Naive thymus-derived CD4-positive, alpha-beta T cell (primary cell): ENCODE measurements at regions not wholly inside any gene's neighbourhood (a gene's known extent, or its start where the extent isn't known, plus 50 kb on each side); places are given as distances from the start of the nearest gene placed in this dataset.

ENCODE experiments used
- ATAC-seq: fragments of 150-1000 bp; cut with Tn5 transposase; 2 replicates; pipeline ENCODE4 v1.10.0; 2021; ENCODE audit warnings: mild to moderate bottlenecking, moderate library complexity
- CTCF ChIA-PET: fragments of 350-600 bp; sonication (Branson Sonifier 250); formaldehyde crosslinking; loops from one replicate; lab custom pipeline; 2021; ENCODE audit warnings: antibody characterized with exemption; lab: Charles Lee
- POLR2A ChIA-PET: fragments of 350-600 bp; sonication (Branson Sonifier 250); formaldehyde crosslinking; loops from one replicate; lab custom pipeline; 2021; ENCODE audit warnings: antibody characterized with exemption, inconsistent platforms; lab: Charles Lee
- DNase-seq, 9 donors: peaks; one replicate each; pipeline versions ENCODE4 v3.0.0 to v3.0.0-alpha.2; 2020 to 2022; ENCODE audit warnings: mixed read lengths in 1 of 9
- H3K27ac ChIP-seq: one replicate; pipeline ENCODE4 v1.7.0; 2013; ENCODE audit warnings: mild to moderate bottlenecking, low read depth, low read length, moderate library complexity
- H3K27me3 ChIP-seq, 2 donors: one replicate each; pipeline ENCODE4 v1.7.0; 2013; ENCODE audit warnings: low read length in 2 of 2, mild to moderate bottlenecking in 2 of 2, moderate library complexity in 2 of 2; ENCODE audit not compliant: control insufficient read depth in 2 of 2, insufficient read depth in 2 of 2
- H3K36me3 ChIP-seq, 3 experiments: 1 replicate in 2 of 3; 2 replicates in 1 of 3; pipeline ENCODE4 v1.7.0; 2013; ENCODE audit warnings: low read length in 3 of 3, mild to moderate bottlenecking in 3 of 3, moderate library complexity in 1 of 3; ENCODE audit not compliant: insufficient read depth in 3 of 3, control insufficient read depth in 2 of 3
- H3K4me1 ChIP-seq, 2 donors: one replicate each; pipeline ENCODE4 v1.7.0; 2013; ENCODE audit warnings: low read length in 2 of 2, mild to moderate bottlenecking in 2 of 2, moderate library complexity in 1 of 2; ENCODE audit not compliant: control insufficient read depth in 2 of 2, insufficient read depth in 2 of 2
- H3K4me3 ChIP-seq: 2 replicates; pipeline ENCODE4 v1.7.0; 2013; ENCODE audit warnings: mild to moderate bottlenecking, low read length
- H3K9me3 ChIP-seq, 3 experiments: 1 replicate in 2 of 3; 2 replicates in 1 of 3; pipeline ENCODE4 v1.7.0; 2013; ENCODE audit warnings: low read length in 3 of 3; ENCODE audit not compliant: control insufficient read depth in 2 of 3
- H3K27ac Mint-ChIP-seq, 9 donors: one replicate each; pipeline ENCODE4 v1.8.0; 2020 to 2022; ENCODE audit warnings: mixed read lengths in 9 of 9, mild to moderate bottlenecking in 8 of 9, moderate library complexity in 5 of 9, inconsistent platforms in 2 of 9
- H3K27me3 Mint-ChIP-seq, 5 donors: one replicate each; pipeline ENCODE4 v1.8.0; 2021 to 2022; ENCODE audit warnings: mixed read lengths in 5 of 5, mild to moderate bottlenecking in 1 of 5
- H3K36me3 Mint-ChIP-seq, 5 donors: one replicate each; pipeline ENCODE4 v1.8.0; 2020 to 2022; ENCODE audit warnings: mixed read lengths in 5 of 5, mild to moderate bottlenecking in 3 of 5, inconsistent platforms in 1 of 5
- H3K4me1 Mint-ChIP-seq, 7 donors: one replicate each; pipeline ENCODE4 v1.8.0; 2020 to 2022; ENCODE audit warnings: mixed read lengths in 7 of 7, mild to moderate bottlenecking in 3 of 7, inconsistent platforms in 1 of 7
- H3K4me3 Mint-ChIP-seq, 10 donors: one replicate each; pipeline ENCODE4 v1.8.0; 2020 to 2022; ENCODE audit warnings: mild to moderate bottlenecking in 10 of 10, mixed read lengths in 10 of 10, moderate library complexity in 6 of 10, inconsistent platforms in 2 of 10
- H3K9me3 Mint-ChIP-seq, 11 donors: one replicate each; pipeline ENCODE4 v1.8.0; 2020 to 2022; ENCODE audit warnings: mixed read lengths in 11 of 11, mild to moderate bottlenecking in 4 of 11, inconsistent platforms in 1 of 11, moderate library complexity in 1 of 11
- intact Hi-C, 2 donors: fragments of 100-400 bp; cut with micrococcal nuclease; formaldehyde crosslinking; loops; one replicate each; pipeline ENCODE4 v1.15.1; 2023

DNA sequence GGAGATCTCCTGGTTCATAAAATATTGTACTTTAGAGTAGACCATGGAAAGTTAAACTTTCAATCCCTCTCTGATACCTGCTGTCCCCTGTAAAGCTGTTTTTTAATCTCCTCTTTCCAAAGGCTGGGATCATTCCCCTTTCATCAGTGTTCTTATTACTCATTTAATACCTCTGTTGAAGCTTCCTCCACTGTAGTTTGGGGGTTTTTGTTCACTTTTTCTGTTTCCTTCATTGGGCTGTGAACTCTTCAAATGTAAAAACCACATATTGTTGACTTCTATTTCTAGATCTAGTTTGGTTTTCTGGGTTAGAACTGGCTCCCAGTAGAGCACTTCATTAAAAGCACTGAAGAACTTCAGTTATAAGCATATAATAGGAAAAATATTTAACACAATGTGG is 598.1 kb downstream of the RNF144A start:
- H3K27ac ChIP-seq = no peak overlapping the region
- no peaks in the 10 kb centered on the region for H3K27me3 ChIP-seq
- Mint-ChIP-seq H3K27me3 (no peaks in the 10 kb centered on the region), H3K36me3 (peaks cover 0 to 36% (median 5%) of the 10 kb centered on the region in 5 donors), H3K27ac (peak overlapping the region in 8 of 9 donors; percentile 26 to 89 (median 80)), H3K4me1 (peaks cover 13 to 68% (median 48%) of the 10 kb centered on the region in 7 donors), H3K4me3 (peak overlapping the region in 8 of 10 donors; percentile 22 to 78 (median 48)), H3K9me3 (peaks cover 0 to 16% (median 2%) of the 10 kb centered on the region in 11 donors)
- H3K36me3 ChIP-seq = no peaks in the 10 kb centered on the region
- CTCF ChIA-PET = no interaction called here
- H3K4me3 ChIP-seq = no peak overlapping the region
- H3K9me3 ChIP-seq = no peaks in the 10 kb centered on the region
- DNase-seq (peak in 3 of 9 donors; percentile 9 to 37 (median 29)), ATAC-seq (peak; percentile 40)
- POLR2A ChIA-PET = interaction anchor here (0.6 kb wide), 1 partner anchor 32 kb away, joined by 4 read pairs; no protein-coding TSS in a partner anchor
- intact Hi-C loops = loop anchor here (1.0 to 5.0 kb wide), 3 partner anchors 52 to 88 kb away; no protein-coding TSS in a partner anchor
- H3K4me1 ChIP-seq = peaks cover 0 to 16% of the 10 kb centered on the region in 2 donors

DNA sequence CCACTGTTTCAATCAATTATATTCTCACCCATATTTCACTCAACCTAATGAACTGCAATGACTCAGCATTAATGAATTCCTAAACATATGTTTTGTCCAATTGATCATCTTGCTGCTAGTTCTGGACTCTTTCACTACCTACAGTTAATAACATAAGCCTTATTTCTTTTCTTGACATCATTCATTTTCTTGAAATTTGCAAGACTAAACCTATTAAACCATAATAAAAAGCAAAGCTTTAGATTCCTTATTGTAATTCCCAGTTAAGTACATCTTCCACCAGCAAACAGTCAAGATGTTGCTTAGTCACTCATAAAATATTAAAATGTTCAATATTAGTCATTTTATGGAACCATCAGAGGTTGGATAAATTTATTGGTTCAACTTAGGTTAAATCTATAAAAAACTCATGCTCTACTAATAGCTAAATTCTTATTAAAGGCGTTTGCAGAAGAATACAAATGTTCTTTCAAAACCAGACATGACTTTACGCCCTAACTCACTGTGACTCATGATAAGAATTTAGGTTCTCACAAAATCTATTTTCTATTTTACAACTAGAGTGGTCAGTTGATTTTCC is 599.4 kb downstream of the RNF144A start:
- ChIA-PET POLR2A (interaction anchor here (1.2 to 1.8 kb wide), 3 partner anchors 12 to 1166 kb away, joined by 4 to 8 read pairs (median 5); partner anchors contain the start of gene ID2), CTCF (interaction anchor here (0.6 to 1.1 kb wide), 2 partner anchors 89 to 156 kb away, joined by 3 read pairs; no protein-coding TSS in a partner anchor)
- Histone ChIP-seq H3K9me3 (no peaks in the 10 kb centered on the region), H3K27ac (peak overlapping the region; percentile 35), H3K4me3 (peak overlapping the region; percentile 12), H3K4me1 (peaks cover 0 to 16% of the 10 kb centered on the region in 2 donors), H3K36me3 (no peaks in the 10 kb centered on the region), H3K27me3 (no peaks in the 10 kb centered on the region)
- Mint-ChIP-seq H3K4me3 (peak overlapping the region in 9 of 10 donors; percentile 20 to 82 (median 77)), H3K27me3 (no peaks in the 10 kb centered on the region), H3K4me1 (peaks cover 13 to 68% (median 48%) of the 10 kb centered on the region in 7 donors), H3K27ac (peak overlapping the region; percentile 71 to 97 (median 88)), H3K9me3 (peaks cover 0 to 16% (median 2%) of the 10 kb centered on the region in 11 donors), H3K36me3 (peaks cover 0 to 30% (median 3%) of the 10 kb centered on the region in 5 donors)
- intact Hi-C loops = loop anchor here (1.0 to 5.0 kb wide), 6 partner anchors 18 to 1168 kb away; no protein-coding TSS in a partner anchor
- ATAC-seq (no peak), DNase-seq (no peak)

DNA sequence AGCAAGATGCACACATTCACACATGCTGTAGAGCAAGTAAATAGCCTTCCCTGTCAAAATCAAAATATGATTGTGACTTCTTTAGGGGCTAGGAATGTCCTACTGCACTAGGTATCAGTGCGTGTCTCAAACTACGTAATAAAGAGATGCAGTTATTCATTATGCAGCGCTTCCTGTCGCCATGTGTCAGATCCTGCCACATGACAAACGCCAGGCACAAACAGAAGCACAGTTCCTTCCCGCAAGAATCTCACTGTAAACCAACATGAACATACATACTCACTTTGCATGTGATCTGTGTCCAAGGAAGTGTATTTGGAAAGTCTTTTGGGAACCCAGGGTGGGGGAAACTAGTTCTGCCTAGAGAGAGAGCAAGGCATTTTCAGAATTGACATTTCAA is 599.9 kb downstream of the RNF144A start:
- POLR2A ChIA-PET = interaction anchor here (0.9 to 1.8 kb wide), 4 partner anchors 11 to 1165 kb away, joined by 3 to 8 read pairs (median 4); partner anchors contain the start of gene ID2
- Histone ChIP-seq H3K27me3 (no peaks in the 10 kb centered on the region), H3K36me3 (no peaks in the 10 kb centered on the region), H3K4me1 (peaks cover 0 to 16% of the 10 kb centered on the region in 2 donors), H3K4me3 (peak overlapping the region; percentile 12), H3K27ac (peak overlapping the region; percentile 35), H3K9me3 (no peaks in the 10 kb centered on the region)
- ATAC-seq (peak; percentile 89), DNase-seq (peak in 7 of 9 donors; percentile 28 to 63 (median 49))
- Mint-ChIP-seq H3K4me3 (peak overlapping the region; percentile 20 to 82 (median 77)), H3K4me1 (peaks cover 13 to 68% (median 51%) of the 10 kb centered on the region in 7 donors), H3K27me3 (no peaks in the 10 kb centered on the region), H3K27ac (peak overlapping the region; percentile 71 to 97 (median 88)), H3K36me3 (peaks cover 0 to 29% (median 3%) of the 10 kb centered on the region in 5 donors), H3K9me3 (peaks cover 0 to 13% (median 1%) of the 10 kb centered on the region in 11 donors)
- intact Hi-C loops = loop anchor here (1.0 to 5.0 kb wide), 6 partner anchors 18 to 1168 kb away; no protein-coding TSS in a partner anchor
- CTCF ChIA-PET = interaction anchor here (0.6 to 1.1 kb wide), 2 partner anchors 90 to 155 kb away, joined by 3 read pairs; no protein-coding TSS in a partner anchor

DNA sequence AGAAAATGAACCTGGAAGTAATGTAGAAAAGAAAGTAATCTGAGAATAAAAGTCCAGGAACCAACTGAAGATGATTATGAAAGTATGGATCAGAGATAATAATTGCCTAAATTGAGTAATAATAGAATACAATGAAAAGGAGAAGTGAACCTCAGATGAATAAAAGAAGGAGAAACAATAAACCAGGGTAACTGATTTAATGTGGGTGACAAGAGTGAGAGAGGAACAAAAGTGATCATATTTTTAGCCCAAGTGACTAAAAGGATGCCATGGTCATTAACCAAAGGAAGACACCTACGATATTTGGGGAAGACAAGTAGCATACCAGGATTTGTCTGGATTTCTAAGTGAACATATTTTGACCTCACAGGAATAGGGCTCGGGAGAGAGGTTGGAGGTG is 600.6 kb downstream of the RNF144A start:
- H3K27ac Mint-ChIP-seq = peak overlapping the region; percentile 70 to 97 (median 88)
- CTCF ChIA-PET = interaction anchor here (1.1 kb wide), 1 partner anchor 90 kb away, joined by 3 read pairs; no protein-coding TSS in a partner anchor
- peaks cover 0 to 9% (median 0%) of the 10 kb centered on the region in 11 donors for H3K9me3 Mint-ChIP-seq
- H3K4me1 Mint-ChIP-seq = peaks cover 13 to 68% (median 54%) of the 10 kb centered on the region in 7 donors
- POLR2A ChIA-PET = interaction anchor here (0.9 to 1.8 kb wide), 3 partner anchors 21 to 1164 kb away, joined by 3 to 8 read pairs (median 5); partner anchors contain the start of gene ID2
- peaks cover 0 to 16% of the 10 kb centered on the region in 2 donors for H3K4me1 ChIP-seq
- peak overlapping the region; percentile 41 for H3K27ac ChIP-seq
- DNase-seq (no peak), ATAC-seq (no peak)
- intact Hi-C loops = loop anchor here (1.0 to 5.0 kb wide), 6 partner anchors 19 to 1167 kb away; no protein-coding TSS in a partner anchor
- no peaks in the 10 kb centered on the region for H3K27me3 Mint-ChIP-seq
- H3K36me3 ChIP-seq = no peaks in the 10 kb centered on the region
- H3K4me3 ChIP-seq = no peak overlapping the region
- no peaks in the 10 kb centered on the region for H3K9me3 ChIP-seq
- no peaks in the 10 kb centered on the region for H3K27me3 ChIP-seq
- H3K36me3 Mint-ChIP-seq = peaks cover 0 to 29% (median 0%) of the 10 kb centered on the region in 5 donors
- H3K4me3 Mint-ChIP-seq = peak overlapping the region in 8 of 10 donors; percentile 2 to 78 (median 30)

DNA sequence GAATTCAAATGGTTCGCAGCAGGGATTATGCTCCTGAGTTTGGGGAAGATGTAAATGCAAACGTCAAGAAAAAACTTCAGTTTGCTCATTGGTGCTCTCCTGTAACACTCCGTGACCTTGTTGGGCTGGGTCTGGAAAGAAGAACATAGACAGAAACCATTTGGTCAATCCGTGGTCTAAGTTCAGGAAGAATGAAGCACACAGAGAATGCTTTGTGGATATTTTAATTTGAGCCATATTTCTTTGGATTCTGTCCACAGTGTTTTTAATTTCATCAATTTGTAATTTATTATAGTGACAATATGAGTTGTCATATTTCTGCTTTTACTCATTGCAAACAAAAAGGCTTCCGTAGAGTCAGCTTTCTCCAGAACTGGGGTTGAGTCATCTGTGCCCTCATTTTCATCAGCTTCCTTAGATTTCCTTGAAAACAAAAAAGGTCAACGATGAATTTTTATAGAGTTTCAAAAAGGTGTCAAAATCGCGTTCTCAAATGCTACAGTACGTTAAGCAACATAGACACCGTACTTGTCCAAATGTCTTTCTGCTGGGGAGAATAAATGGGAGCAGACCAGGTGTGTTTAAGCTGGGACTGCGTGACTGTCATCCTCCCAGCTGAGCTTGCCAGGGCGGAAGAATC is 606.4 kb downstream of the RNF144A start:
- peaks cover 0 to 41% (median 23%) of the 10 kb centered on the region in 7 donors for H3K4me1 Mint-ChIP-seq
- no peaks in the 10 kb centered on the region for H3K9me3 ChIP-seq

DNA sequence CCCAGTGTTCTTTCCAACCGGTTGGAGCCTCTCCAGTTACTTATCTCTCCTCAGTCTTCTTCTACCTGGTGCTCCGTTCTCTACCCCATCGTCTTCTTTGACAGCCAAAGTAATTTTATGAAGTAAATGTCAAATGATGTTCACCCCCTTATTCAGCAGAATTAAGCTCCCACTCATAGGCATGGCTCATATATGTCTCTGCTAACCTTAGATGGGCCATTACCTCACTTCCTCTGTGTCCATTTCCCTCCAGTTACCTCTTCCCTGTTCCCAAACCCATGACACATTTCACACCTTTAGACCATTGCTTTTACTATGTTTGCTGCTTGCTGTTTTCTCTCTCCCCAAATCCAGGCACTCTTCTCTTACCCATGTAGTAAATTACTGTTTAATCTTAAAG is 607.0 kb downstream of the RNF144A start:
- no peaks in the 10 kb centered on the region for H3K27me3 Mint-ChIP-seq
- Histone ChIP-seq H3K27me3 (no peaks in the 10 kb centered on the region), H3K9me3 (no peaks in the 10 kb centered on the region), H3K36me3 (no peaks in the 10 kb centered on the region), H3K4me1 (peaks cover 0 to 5% of the 10 kb centered on the region in 2 donors), H3K4me3 (no peak overlapping the region), H3K27ac (no peak overlapping the region)
- peaks cover 0 to 37% (median 17%) of the 10 kb centered on the region in 7 donors for H3K4me1 Mint-ChIP-seq
- H3K27ac Mint-ChIP-seq = peak overlapping the region in 2 of 9 donors; percentile 59 to 61
- H3K4me3 Mint-ChIP-seq = peak overlapping the region in 1 of 10 donors; percentile 1
- DNase-seq (no peak), ATAC-seq (no peak)
- peaks cover 0 to 25% (median 8%) of the 10 kb centered on the region in 11 donors for H3K9me3 Mint-ChIP-seq
- ChIA-PET POLR2A (no interaction called here), CTCF (no interaction called here)
- peaks cover 3 to 43% (median 7%) of the 10 kb centered on the region in 5 donors for H3K36me3 Mint-ChIP-seq
- intact Hi-C loops = no loop called here

More for the DNA sequence above, 606.4 kb downstream of the RNF144A start:
- peak overlapping the region in 1 of 9 donors; percentile 61 for H3K27ac Mint-ChIP-seq
- H3K4me1 ChIP-seq = peaks cover 0 to 5% of the 10 kb centered on the region in 2 donors
- no peaks in the 10 kb centered on the region for H3K27me3 Mint-ChIP-seq
- ChIA-PET POLR2A (no interaction called here), CTCF (no interaction called here)
- DNase-seq = no peak
- intact Hi-C loops = no loop called here
- H3K9me3 Mint-ChIP-seq = peaks cover 0 to 19% (median 4%) of the 10 kb centered on the region in 11 donors
- H3K36me3 ChIP-seq = no peaks in the 10 kb centered on the region
- ATAC-seq = no peak
- H3K36me3 Mint-ChIP-seq = peaks cover 0 to 42% (median 3%) of the 10 kb centered on the region in 5 donors
- H3K4me3 Mint-ChIP-seq = peak overlapping the region in 1 of 10 donors; percentile 1
- no peak overlapping the region for H3K4me3 ChIP-seq
- no peak overlapping the region for H3K27ac ChIP-seq
- no peaks in the 10 kb centered on the region for H3K27me3 ChIP-seq
